ENCODE measurements at regions not wholly inside any gene's neighbourhood (a gene's known extent, or its start where the extent isn't known, plus 50 kb on each side); places are given as distances from the start of the nearest gene placed in this dataset.

GRCh38 chr14:85118274-85118673, 411.7 kb upstream of the FLRT2 start:
- no peak overlapping the region for H3K4me2 ChIP-seq
- TF ChIP-seq TP53 (CRISPR knock-in tag; IDR thresholded peaks at IDR 0.05): no peak
- no peak for TF ChIP-seq PHF8 (IDR thresholded peaks at IDR 0.05; ENCODE audit: borderline replicate concordance, low read depth)
- no peak for TF ChIP-seq MAFK (IDR thresholded peaks at IDR 0.05; ENCODE audit: partially characterized antibody)
- TF ChIP-seq HOXB13 (CRISPR knock-in tag; IDR thresholded peaks at IDR 0.05; ENCODE audit: low read depth): no peak
- TF ChIP-seq JUN (IDR thresholded peaks at IDR 0.05): no peak
- TF ChIP-seq RFX5 (IDR thresholded peaks at IDR 0.05): no peak
- no peak for TF ChIP-seq USF2 (IDR thresholded peaks at IDR 0.05)
- TF ChIP-seq PBX3 (IDR thresholded peaks at IDR 0.05): no peak
- no peak for DNase-seq (ENCODE audit: low read depth in 1 of 2, low spot score in 1 of 2)
- H3K27ac ChIP-seq: no peak overlapping the region
- CTCF ChIA-PET: no interaction called here
- 6% methylated on average over 5 of the region's 5 CpGs for WGBS (ENCODE audit: missing lambda C conversion rate)
- H3K4me3 ChIP-seq: no peak overlapping the region
- POLR2A ChIA-PET: no interaction called here
- H3K4me1 ChIP-seq: no peaks in the 10 kb centered on the region
- FAIRE-seq: no peak
- no peaks in the 10 kb centered on the region for H3K9me3 ChIP-seq
- no peak for ATAC-seq

- ChIA-PET POLR2A (no interaction called here), CTCF (no interaction called here)
- no peaks in the 10 kb centered on the region for H3K4me1 ChIP-seq
- H3K9me3 ChIP-seq: no peaks in the 10 kb centered on the region
- FAIRE-seq: no peak
- ATAC-seq: no peak
- TF ChIP-seq CHD2 (IDR thresholded peaks at IDR 0.05; ENCODE audit: low read length, partially characterized antibody) (no peak), MAFK (IDR thresholded peaks at IDR 0.05; ENCODE audit: partially characterized antibody) (peak; percentile 77)
- DNase-seq (ENCODE audit: low read depth in 1 of 2, low spot score in 1 of 2): no peak
- no peak overlapping the region for H3K27ac ChIP-seq
- H3K4me2 ChIP-seq: no peak overlapping the region
- no peak overlapping the region for H3K4me3 ChIP-seq
Observed at GRCh38 chr14:85122690-85123089, 407.3 kb upstream of the FLRT2 start.

GRCh38 chr14:85123755-85124154, 406.2 kb upstream of the FLRT2 start:
- Histone ChIP-seq H3K9me3 (no peaks in the 10 kb centered on the region), H3K4me2 (no peak overlapping the region), H3K4me1 (no peaks in the 10 kb centered on the region), H3K27ac (no peak overlapping the region), H3K4me3 (no peak overlapping the region)
- POLR2A ChIA-PET: no interaction called here
- WGBS (ENCODE audit: missing lambda C conversion rate): 59% methylated on average over 2 of the region's 2 CpGs
- DNase-seq (ENCODE audit: low read depth in 1 of 2, low spot score in 1 of 2): no peak
- FAIRE-seq: no peak
- CTCF ChIA-PET: no interaction called here
- TF ChIP-seq NPAS2 (CRISPR knock-in tag; IDR thresholded peaks at IDR 0.05; ENCODE audit: borderline replicate concordance): no peak
- TF ChIP-seq CHD2 (IDR thresholded peaks at IDR 0.05; ENCODE audit: low read length, partially characterized antibody): no peak
- TF ChIP-seq EHMT2 (IDR thresholded peaks at IDR 0.05; ENCODE audit: low read depth): no peak
- no peak for TF ChIP-seq RNF2 (IDR thresholded peaks at IDR 0.05; ENCODE audit: borderline replicate concordance, low read depth)
- TF ChIP-seq HOXA7 (CRISPR knock-in tag; IDR thresholded peaks at IDR 0.05): no peak
- TF ChIP-seq RFX5 (IDR thresholded peaks at IDR 0.05): no peak
- TF ChIP-seq KDM5A (IDR thresholded peaks at IDR 0.05): no peak
- no peak for TF ChIP-seq RCOR1 (IDR thresholded peaks at IDR 0.05; ENCODE audit: low read depth, low read length)
- no peak for TF ChIP-seq EP300 (IDR thresholded peaks at IDR 0.05)
- no peak for TF ChIP-seq MAFK (IDR thresholded peaks at IDR 0.05; ENCODE audit: partially characterized antibody)
- TF ChIP-seq PBX3 (IDR thresholded peaks at IDR 0.05): no peak
- TF ChIP-seq FOXS1 (CRISPR knock-in tag; IDR thresholded peaks at IDR 0.05): no peak
- TF ChIP-seq PHF8 (IDR thresholded peaks at IDR 0.05; ENCODE audit: borderline replicate concordance, low read depth): no peak
- no peak for TF ChIP-seq SMC3 (IDR thresholded peaks at IDR 0.05)
- no peak for TF ChIP-seq HEYL (CRISPR knock-in tag; IDR thresholded peaks at IDR 0.05)
- no peak for TF ChIP-seq MAZ (IDR thresholded peaks at IDR 0.05; ENCODE audit: borderline replicate concordance, low read depth, low read length)
- TF ChIP-seq HOXB13 (CRISPR knock-in tag; IDR thresholded peaks at IDR 0.05; ENCODE audit: low read depth): no peak
- TF ChIP-seq HDAC2 (IDR thresholded peaks at IDR 0.05): no peak
- TF ChIP-seq JUN (IDR thresholded peaks at IDR 0.05): no peak
- no peak for TF ChIP-seq ESRRA (IDR thresholded peaks at IDR 0.05; ENCODE audit: borderline replicate concordance, low read length)
- no peak for ATAC-seq
